ENCODE measurements at regions not wholly inside any gene's neighbourhood (a gene's known extent, or its start where the extent isn't known, plus 50 kb on each side); places are given as distances from the start of the nearest gene placed in this dataset.

GRCh38 chr7:68158686-68159295, 1162.2 kb downstream of the TYW1 start:
- no peak for TF ChIP-seq CTCF (IDR thresholded peaks at IDR 0.05; ENCODE audit: control insufficient read depth, insufficient read depth, low read depth, low read length, missing control alignments)
- no peak for DNase-seq (ENCODE audit: low read depth)
- no peak overlapping the region for H3K4me3 ChIP-seq (ENCODE audit: control insufficient read depth, low read depth, low read length)

GRCh38 chr7:68162712-68163111, 1166.1 kb downstream of the TYW1 start:
- H3K4me3 ChIP-seq (ENCODE audit: control insufficient read depth, low read depth, low read length), result no peak overlapping the region
- DNase-seq (ENCODE audit: low read depth), result no peak
- TF ChIP-seq CTCF (IDR thresholded peaks at IDR 0.05; ENCODE audit: control insufficient read depth, insufficient read depth, low read depth, low read length, missing control alignments), result no peak

- TF ChIP-seq CTCF (IDR thresholded peaks at IDR 0.05; ENCODE audit: control insufficient read depth, insufficient read depth, low read depth, low read length, missing control alignments), result no peak
- no peak overlapping the region for H3K4me3 ChIP-seq (ENCODE audit: control insufficient read depth, low read depth, low read length)
Measured at GRCh38 chr7:68166525-68166924, 1169.9 kb downstream of the TYW1 start.

GRCh38 chr7:68173513-68173912, 1176.9 kb downstream of the TYW1 start:
- no peak for DNase-seq (ENCODE audit: low read depth)
- TF ChIP-seq CTCF (IDR thresholded peaks at IDR 0.05; ENCODE audit: control insufficient read depth, insufficient read depth, low read depth, low read length, missing control alignments), result no peak

More at GRCh38 chr7:68166525-68166924, 1169.9 kb downstream of the TYW1 start:
- no peak for DNase-seq (ENCODE audit: low read depth)

GRCh38 chr7:68176974-68177373, 1180.3 kb downstream of the TYW1 start:
- peak; percentile 44 for TF ChIP-seq CTCF (IDR thresholded peaks at IDR 0.05; ENCODE audit: control insufficient read depth, insufficient read depth, low read depth, low read length, missing control alignments)
- no peak overlapping the region for H3K4me3 ChIP-seq (ENCODE audit: control insufficient read depth, low read depth, low read length)
- peak; percentile 11 for DNase-seq (ENCODE audit: low read depth)

More at GRCh38 chr7:68173513-68173912, 1176.9 kb downstream of the TYW1 start:
- no peak overlapping the region for H3K4me3 ChIP-seq (ENCODE audit: control insufficient read depth, low read depth, low read length)

- no peak for TF ChIP-seq CTCF (IDR thresholded peaks at IDR 0.05; ENCODE audit: control insufficient read depth, insufficient read depth, low read depth, low read length, missing control alignments)
- no peak overlapping the region for H3K4me3 ChIP-seq (ENCODE audit: control insufficient read depth, low read depth, low read length)
- DNase-seq (ENCODE audit: low read depth), result no peak
Measured at GRCh38 chr7:68180761-68181160, 1184.1 kb downstream of the TYW1 start.
